GM12872 (cell line): ENCODE measurements at regions not wholly inside any gene's neighbourhood (a gene's known extent, or its start where the extent isn't known, plus 50 kb on each side); places are given as distances from the start of the nearest gene placed in this dataset.

Source experiments
- CTCF ChIP-seq: IDR thresholded peaks from 3 replicates; pipeline ENCODE4 v1.5.1; 2011; ENCODE audit warnings: low read depth, mild to moderate bottlenecking, low read length, moderate library complexity; ENCODE audit not compliant: insufficient read depth

- TF ChIP-seq CTCF: no peak
These were observed 96.1 kb downstream of the TMEM121 start for GRCh38 chr14:105622329-105622955.

GRCh38 chr14:105627701-105628100 is 101.3 kb downstream of the TMEM121 start:
- TF ChIP-seq CTCF: no peak

GRCh38 chr14:105629886-105630215 is 103.5 kb downstream of the TMEM121 start:
- no peak for TF ChIP-seq CTCF

GRCh38 chr14:105632010-105632409 is 105.6 kb downstream of the TMEM121 start:
- TF ChIP-seq CTCF: no peak

GRCh38 chr14:105635560-105635959 is 109.2 kb downstream of the TMEM121 start:
- TF ChIP-seq CTCF: no peak

- TF ChIP-seq CTCF: no peak
These were observed 110.6 kb downstream of the TMEM121 start for GRCh38 chr14:105636935-105637334.

- no peak for TF ChIP-seq CTCF
These were observed 114.9 kb downstream of the TMEM121 start for GRCh38 chr14:105641075-105641937.
